Adrenal gland (tissue), 5 donors: ENCODE measurements at regions not wholly inside any gene's neighbourhood (a gene's known extent, or its start where the extent isn't known, plus 50 kb on each side); places are given as distances from the start of the nearest gene placed in this dataset.

Experiments used
- POLR2A ChIP-seq, 2 donors: fragments of 450-650 bp; IDR thresholded peaks; one replicate each; pipeline ENCODE4 v1.6.1; 2017; ENCODE audit warnings: antibody characterized with exemption in 2 of 2, mild to moderate bottlenecking in 2 of 2, moderate library complexity in 1 of 2
- TF ChIP-seq, protein P1 (sequence below), 6 experiments: fragments of 450-650 bp in 4 of 6; fragments of 200-600 bp in 2 of 6; sonication (generic) in 1 of 6; IDR thresholded peaks; 1 replicate in 5 of 6; 2 replicates in 1 of 6; pipeline versions ENCODE4 v1.5.1 to v1.8.0; 2016 to 2021; ENCODE audit warnings: antibody characterized with exemption in 6 of 6, mild to moderate bottlenecking in 2 of 6, moderate library complexity in 1 of 6
- donor health status: DM: no; HTN: no; CAD: no.

DNA sequence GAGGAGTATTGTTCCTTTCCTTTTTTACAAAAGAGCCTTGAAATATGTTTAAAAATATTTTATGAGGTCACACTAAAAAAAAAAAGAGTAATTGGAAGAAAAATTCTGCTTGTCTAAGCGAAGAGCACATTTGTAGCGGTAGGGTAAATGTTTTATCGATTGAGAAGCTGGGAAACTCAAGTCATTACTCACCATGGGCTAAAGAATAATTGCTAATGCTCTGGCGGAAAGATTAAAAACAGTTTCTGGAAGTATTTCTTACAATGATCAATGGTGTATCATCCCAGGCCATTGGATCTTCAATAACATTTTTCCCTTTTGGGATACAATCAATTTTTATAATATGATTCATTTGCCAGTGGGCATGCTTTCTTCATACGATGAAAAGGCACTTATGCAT is 450.0 kb downstream of the RASEF start:
- TF ChIP-seq, protein P1, sequence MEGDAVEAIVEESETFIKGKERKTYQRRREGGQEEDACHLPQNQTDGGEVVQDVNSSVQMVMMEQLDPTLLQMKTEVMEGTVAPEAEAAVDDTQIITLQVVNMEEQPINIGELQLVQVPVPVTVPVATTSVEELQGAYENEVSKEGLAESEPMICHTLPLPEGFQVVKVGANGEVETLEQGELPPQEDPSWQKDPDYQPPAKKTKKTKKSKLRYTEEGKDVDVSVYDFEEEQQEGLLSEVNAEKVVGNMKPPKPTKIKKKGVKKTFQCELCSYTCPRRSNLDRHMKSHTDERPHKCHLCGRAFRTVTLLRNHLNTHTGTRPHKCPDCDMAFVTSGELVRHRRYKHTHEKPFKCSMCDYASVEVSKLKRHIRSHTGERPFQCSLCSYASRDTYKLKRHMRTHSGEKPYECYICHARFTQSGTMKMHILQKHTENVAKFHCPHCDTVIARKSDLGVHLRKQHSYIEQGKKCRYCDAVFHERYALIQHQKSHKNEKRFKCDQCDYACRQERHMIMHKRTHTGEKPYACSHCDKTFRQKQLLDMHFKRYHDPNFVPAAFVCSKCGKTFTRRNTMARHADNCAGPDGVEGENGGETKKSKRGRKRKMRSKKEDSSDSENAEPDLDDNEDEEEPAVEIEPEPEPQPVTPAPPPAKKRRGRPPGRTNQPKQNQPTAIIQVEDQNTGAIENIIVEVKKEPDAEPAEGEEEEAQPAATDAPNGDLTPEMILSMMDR (IDR thresholded peaks at IDR 0.05): no peak
- no peak for TF ChIP-seq POLR2A (IDR thresholded peaks at IDR 0.05)
